LNCAP (cell line): ENCODE measurements at regions not wholly inside any gene's neighbourhood (a gene's known extent, or its start where the extent isn't known, plus 50 kb on each side); places are given as distances from the start of the nearest gene placed in this dataset.

Source experiments
- TF ChIP-seq, protein P1 (sequence below): fragments of 450-650 bp; IDR thresholded peaks from 2 replicates; pipeline ENCODE4 v1.5.1; 2017; ENCODE audit warnings: mild to moderate bottlenecking

GRCh38 chr22:48653929-48654328 lies 1173.7 kb downstream of the BRD1 start:
- TF ChIP-seq, protein P1, sequence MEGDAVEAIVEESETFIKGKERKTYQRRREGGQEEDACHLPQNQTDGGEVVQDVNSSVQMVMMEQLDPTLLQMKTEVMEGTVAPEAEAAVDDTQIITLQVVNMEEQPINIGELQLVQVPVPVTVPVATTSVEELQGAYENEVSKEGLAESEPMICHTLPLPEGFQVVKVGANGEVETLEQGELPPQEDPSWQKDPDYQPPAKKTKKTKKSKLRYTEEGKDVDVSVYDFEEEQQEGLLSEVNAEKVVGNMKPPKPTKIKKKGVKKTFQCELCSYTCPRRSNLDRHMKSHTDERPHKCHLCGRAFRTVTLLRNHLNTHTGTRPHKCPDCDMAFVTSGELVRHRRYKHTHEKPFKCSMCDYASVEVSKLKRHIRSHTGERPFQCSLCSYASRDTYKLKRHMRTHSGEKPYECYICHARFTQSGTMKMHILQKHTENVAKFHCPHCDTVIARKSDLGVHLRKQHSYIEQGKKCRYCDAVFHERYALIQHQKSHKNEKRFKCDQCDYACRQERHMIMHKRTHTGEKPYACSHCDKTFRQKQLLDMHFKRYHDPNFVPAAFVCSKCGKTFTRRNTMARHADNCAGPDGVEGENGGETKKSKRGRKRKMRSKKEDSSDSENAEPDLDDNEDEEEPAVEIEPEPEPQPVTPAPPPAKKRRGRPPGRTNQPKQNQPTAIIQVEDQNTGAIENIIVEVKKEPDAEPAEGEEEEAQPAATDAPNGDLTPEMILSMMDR, result no peak

- TF ChIP-seq, protein P1, result no peak
Observed at GRCh38 chr22:48653306-48653705, 1174.4 kb downstream of the BRD1 start.

DNA sequence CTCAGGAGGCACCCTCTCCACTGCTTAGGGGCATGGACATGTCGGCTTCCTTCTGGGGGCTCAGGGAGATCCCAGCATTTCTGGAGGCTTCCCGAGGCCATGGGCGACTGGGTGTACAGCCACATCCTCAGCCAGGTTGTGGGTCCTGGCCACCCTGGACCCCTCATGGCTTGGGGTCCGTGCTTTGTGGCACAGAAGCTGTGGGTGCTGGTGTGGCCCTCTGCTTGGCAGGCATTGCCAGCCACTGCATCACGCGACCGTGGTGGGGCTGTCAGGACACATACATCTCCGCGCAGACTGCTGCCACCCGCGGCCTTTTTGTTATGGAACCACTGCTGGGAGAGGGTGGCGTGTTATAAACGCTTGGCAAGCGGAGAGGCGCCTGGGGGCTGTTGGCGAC lies 1174.9 kb downstream of the BRD1 start:
- TF ChIP-seq, protein P1, result no peak

DNA sequence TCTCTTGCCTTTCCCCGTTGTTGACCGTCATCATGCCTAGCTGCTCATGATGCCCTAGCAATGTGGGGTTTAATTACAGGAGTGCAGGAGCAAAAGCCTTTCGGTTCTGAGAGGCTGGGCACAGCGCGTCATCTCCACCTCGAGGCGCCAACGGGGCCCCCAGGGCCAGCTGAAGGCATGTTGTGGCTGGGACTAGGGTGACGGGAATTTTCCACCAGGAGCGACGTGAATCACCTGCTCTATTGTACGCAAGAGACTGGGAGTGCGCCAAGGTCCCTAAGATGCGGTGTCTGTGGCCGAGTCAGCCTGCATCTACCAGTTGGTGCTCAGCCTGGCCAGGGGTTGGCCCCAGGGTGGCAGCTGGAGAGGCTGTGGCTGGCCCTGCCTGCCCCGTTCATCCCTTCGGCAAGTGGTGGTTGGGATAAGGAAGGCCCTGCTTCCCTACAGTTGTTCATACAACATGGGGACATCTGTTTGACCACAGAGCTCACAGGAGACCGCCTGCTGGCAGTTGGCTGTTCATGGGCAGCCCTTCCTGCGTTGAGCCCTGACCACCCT lies 1175.6 kb downstream of the BRD1 start:
- TF ChIP-seq, protein P1, result no peak

DNA sequence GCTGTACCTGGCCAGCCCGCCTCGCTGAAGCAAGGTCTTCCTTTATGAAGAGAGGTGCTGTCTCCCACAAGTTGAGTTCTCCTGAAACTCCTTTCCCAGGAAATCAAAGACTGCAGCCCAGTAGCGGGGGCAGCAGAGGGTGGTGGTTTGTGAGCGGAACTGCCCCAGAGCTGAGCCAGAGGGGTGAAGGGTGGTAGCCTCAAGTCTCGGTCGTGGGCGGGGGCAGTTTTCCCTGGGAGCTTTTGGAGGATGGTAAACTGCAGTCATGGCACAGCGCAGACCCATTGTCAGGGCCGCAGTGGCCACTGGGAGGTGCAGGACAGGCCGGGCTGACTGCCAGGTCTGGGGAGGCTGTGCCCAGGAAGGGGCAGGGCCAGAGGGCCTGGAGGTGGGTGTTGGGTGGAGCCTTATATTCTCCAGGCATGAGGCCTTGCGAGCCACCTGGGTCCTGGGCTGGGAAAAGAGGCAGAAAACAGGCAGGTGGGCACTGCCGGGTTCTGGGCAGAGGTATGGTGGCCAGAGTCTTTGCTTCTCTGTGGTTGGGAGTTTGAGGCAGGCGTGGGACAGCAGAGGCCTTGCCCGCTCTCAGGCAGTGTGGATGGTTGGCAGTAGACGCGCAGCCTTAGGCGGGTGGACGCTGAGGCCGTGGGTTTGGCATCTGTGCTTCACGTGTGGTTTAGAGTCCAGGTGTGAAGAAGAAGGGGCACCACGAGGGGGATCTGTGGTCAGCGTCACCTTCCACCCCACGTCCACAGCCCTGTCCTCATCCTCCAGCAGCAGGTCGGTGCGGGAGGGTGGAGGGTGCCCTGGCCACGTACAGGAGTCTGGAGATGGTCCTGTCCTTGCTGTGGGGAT lies 1176.4 kb downstream of the BRD1 start:
- TF ChIP-seq, protein P1, result no peak

DNA sequence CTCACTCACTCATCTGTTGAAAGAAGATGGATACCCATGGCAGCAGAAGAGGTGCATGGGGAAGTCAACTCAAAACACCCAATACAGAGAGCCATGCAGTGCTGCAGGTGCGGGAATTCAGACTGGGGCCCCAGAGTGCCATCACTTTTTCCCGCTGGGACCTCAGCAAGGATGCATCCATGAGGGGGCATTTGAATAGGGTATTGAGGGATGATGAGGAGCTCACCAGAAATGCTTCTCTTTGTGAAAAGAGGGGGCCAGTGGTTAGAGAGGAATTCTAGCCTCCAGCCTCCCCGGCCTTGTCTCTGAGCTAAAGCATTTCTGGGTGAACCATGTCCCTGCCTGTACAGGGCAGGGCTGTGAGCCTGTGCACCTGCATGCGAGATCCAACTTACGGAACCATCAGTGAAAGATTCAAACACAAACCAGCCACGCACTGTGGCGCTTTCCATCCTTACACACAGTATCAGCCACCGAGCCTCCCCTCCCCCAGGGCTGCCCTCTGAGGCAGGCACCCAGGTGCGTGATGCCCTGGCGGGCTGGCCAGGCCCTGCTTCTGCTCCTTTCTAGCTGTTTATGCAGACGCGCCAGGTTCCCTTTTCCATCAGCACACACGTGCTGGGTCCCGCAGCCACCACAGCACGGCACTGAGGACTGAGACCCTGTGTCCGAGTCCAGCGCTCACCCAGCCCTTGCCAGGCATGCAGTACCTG lies 1177.2 kb downstream of the BRD1 start:
- TF ChIP-seq, protein P1, result no peak

DNA sequence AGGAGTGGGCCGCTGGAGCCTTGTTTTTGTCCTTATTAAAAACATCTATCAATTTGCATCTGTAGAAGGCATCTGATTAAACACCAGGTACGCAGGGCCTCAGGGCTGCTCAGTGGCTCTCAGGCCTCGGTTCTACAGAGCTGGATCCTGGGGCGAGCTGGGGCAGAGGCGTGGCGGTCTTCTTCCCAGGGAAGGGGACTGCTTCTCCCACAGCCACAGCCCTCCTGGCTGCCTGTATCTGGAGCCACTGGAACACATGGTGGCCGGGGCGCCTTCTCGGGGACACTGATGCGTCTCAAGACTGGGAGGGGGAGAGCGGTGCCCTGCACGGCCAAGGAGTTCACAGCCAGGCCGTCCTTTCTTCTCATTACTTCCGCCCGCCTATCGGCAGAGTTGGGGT lies 1178.2 kb downstream of the BRD1 start:
- TF ChIP-seq, protein P1, result no peak
